SU-DHL-6 (cell line): ENCODE measurements at regions not wholly inside any gene's neighbourhood (a gene's known extent, or its start where the extent isn't known, plus 50 kb on each side); places are given as distances from the start of the nearest gene placed in this dataset.

Experiments
- CTCF ChIP-seq: fragments of 200-600 bp; sonication (generic); IDR thresholded peaks from one replicate; pipeline ENCODE4 v1.5.1; 2017; ENCODE audit warnings: antibody characterized with exemption, mild to moderate bottlenecking, low read length, moderate library complexity; ENCODE audit not compliant: insufficient read depth, poor library complexity, severe bottlenecking
- EZH2phosphoT487 ChIP-seq: fragments of 200-600 bp; sonication (generic), shearing (Covaris generic); conservative IDR thresholded peaks from 2 replicates; pipeline ENCODE4 v1.6.1; 2018; ENCODE audit warnings: mild to moderate bottlenecking, antibody characterized with exemption, low read length, moderate library complexity, mixed read lengths

GRCh38 chr4:138087066-138087719, 155.0 kb downstream of the SLC7A11 start:
- no peak for TF ChIP-seq CTCF
- TF ChIP-seq EZH2phosphoT487, result no peak
